GM12878 (cell line): ENCODE measurements at regions not wholly inside any gene's neighbourhood (a gene's known extent, or its start where the extent isn't known, plus 50 kb on each side); places are given as distances from the start of the nearest gene placed in this dataset.

Experiments used
- BRCA1 ChIP-seq: IDR thresholded peaks from 2 replicates; pipeline ENCODE4 v1.6.1; 2011; ENCODE audit warnings: low read depth, low read length, improper control_type of control experiment
- CREB1 ChIP-seq: IDR thresholded peaks from 2 replicates; pipeline ENCODE4 v1.6.1; 2012; ENCODE audit warnings: low read depth, mild to moderate bottlenecking, inconsistent platforms
- EZH2 ChIP-seq: IDR thresholded peaks from 2 replicates; pipeline ENCODE4 v1.6.1; 2012; ENCODE audit warnings: low read depth, mild to moderate bottlenecking, control low read depth, inconsistent platforms, low read length, borderline replicate concordance; ENCODE audit not compliant: control insufficient read depth
- HCFC1 ChIP-seq: fragments of 150-350 bp; IDR thresholded peaks from 2 replicates; pipeline ENCODE4 v1.6.1; 2014; ENCODE audit warnings: low read length
- NRF1 ChIP-seq: conservative IDR thresholded peaks from 2 replicates; pipeline ENCODE4 v1.6.1; 2011; ENCODE audit warnings: mild to moderate bottlenecking, low read depth, low read length, improper control_type of control experiment
- PML ChIP-seq: IDR thresholded peaks from 2 replicates; pipeline ENCODE4 v1.6.1; 2012; ENCODE audit warnings: low read length, inconsistent platforms
- POLR2A ChIP-seq: IDR thresholded peaks from 2 replicates; pipeline ENCODE4 v1.6.1; 2011; ENCODE audit warnings: low read depth, mild to moderate bottlenecking, low read length
- RAD21 ChIP-seq: IDR thresholded peaks from 2 replicates; pipeline ENCODE4 v1.6.1; 2011; ENCODE audit warnings: mild to moderate bottlenecking, low read depth, low read length, moderate library complexity; ENCODE audit not compliant: insufficient read depth
- TF ChIP-seq, protein P1 (sequence below): IDR thresholded peaks from 2 replicates; pipeline ENCODE4 v1.6.1; 2012; ENCODE audit warnings: low read length, inconsistent platforms
- TF ChIP-seq, protein P2 (sequence below), 3 experiments: IDR thresholded peaks in 2 of 3; conservative IDR thresholded peaks in 1 of 3; 2 replicates each; pipeline ENCODE4 v1.5.1; 2011; ENCODE audit warnings: low read depth in 3 of 3, low read length in 3 of 3, mild to moderate bottlenecking in 3 of 3, control low read depth in 2 of 3, moderate library complexity in 2 of 3, inconsistent platforms in 1 of 3, mixed read lengths in 1 of 3; ENCODE audit not compliant: control insufficient read depth in 2 of 3, insufficient read depth in 1 of 3; ENCODE audit errors: extremely low read depth in 1 of 3
- TF ChIP-seq, protein P3 (sequence below): fragments of 450-650 bp; IDR thresholded peaks from 2 replicates; pipeline ENCODE4 v1.6.1; 2016; ENCODE audit warnings: mild to moderate bottlenecking, moderate library complexity, borderline replicate concordance
- TF ChIP-seq, protein P4 (sequence below): IDR thresholded peaks from 2 replicates; pipeline ENCODE4 v1.6.1; 2012; ENCODE audit warnings: mild to moderate bottlenecking, low read depth, low read length

DNA sequence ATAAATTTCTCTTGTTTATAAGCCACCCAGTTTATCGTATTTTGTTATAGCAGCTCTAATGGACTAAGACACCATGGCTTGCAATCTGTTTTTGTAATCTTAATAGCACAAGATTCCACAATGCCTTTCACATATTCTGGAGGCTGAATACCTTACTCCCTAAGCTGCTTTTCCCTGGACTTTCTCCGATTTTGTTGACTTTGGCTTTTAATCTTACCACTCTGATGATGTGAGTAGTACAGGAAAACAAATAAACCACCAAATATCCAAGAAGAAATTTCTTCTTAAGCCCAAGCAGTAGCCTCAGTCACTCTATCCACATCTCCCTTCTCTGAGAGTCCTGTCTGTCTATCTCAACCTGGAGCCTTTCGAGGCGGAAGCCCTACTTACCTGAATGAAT is 838.6 kb downstream of the LTN1 start:
- TF ChIP-seq POLR2A: no peak
- no peak for TF ChIP-seq HCFC1
- TF ChIP-seq, protein P1, sequence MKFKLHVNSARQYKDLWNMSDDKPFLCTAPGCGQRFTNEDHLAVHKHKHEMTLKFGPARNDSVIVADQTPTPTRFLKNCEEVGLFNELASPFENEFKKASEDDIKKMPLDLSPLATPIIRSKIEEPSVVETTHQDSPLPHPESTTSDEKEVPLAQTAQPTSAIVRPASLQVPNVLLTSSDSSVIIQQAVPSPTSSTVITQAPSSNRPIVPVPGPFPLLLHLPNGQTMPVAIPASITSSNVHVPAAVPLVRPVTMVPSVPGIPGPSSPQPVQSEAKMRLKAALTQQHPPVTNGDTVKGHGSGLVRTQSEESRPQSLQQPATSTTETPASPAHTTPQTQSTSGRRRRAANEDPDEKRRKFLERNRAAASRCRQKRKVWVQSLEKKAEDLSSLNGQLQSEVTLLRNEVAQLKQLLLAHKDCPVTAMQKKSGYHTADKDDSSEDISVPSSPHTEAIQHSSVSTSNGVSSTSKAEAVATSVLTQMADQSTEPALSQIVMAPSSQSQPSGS: no peak
- TF ChIP-seq NRF1: no peak
- TF ChIP-seq, protein P2, sequence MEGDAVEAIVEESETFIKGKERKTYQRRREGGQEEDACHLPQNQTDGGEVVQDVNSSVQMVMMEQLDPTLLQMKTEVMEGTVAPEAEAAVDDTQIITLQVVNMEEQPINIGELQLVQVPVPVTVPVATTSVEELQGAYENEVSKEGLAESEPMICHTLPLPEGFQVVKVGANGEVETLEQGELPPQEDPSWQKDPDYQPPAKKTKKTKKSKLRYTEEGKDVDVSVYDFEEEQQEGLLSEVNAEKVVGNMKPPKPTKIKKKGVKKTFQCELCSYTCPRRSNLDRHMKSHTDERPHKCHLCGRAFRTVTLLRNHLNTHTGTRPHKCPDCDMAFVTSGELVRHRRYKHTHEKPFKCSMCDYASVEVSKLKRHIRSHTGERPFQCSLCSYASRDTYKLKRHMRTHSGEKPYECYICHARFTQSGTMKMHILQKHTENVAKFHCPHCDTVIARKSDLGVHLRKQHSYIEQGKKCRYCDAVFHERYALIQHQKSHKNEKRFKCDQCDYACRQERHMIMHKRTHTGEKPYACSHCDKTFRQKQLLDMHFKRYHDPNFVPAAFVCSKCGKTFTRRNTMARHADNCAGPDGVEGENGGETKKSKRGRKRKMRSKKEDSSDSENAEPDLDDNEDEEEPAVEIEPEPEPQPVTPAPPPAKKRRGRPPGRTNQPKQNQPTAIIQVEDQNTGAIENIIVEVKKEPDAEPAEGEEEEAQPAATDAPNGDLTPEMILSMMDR (IDR thresholded peaks at IDR 0.05 in 2 of 3, conservative IDR thresholded peaks at IDR 0.05 in 1 of 3; ENCODE audit: control insufficient read depth in 2 of 3, extremely low read depth in 1 of 3, insufficient read depth in 1 of 3, low read depth in 3 of 3, low read length in 3 of 3): no peak
- TF ChIP-seq BRCA1: no peak
- TF ChIP-seq, protein P3, sequence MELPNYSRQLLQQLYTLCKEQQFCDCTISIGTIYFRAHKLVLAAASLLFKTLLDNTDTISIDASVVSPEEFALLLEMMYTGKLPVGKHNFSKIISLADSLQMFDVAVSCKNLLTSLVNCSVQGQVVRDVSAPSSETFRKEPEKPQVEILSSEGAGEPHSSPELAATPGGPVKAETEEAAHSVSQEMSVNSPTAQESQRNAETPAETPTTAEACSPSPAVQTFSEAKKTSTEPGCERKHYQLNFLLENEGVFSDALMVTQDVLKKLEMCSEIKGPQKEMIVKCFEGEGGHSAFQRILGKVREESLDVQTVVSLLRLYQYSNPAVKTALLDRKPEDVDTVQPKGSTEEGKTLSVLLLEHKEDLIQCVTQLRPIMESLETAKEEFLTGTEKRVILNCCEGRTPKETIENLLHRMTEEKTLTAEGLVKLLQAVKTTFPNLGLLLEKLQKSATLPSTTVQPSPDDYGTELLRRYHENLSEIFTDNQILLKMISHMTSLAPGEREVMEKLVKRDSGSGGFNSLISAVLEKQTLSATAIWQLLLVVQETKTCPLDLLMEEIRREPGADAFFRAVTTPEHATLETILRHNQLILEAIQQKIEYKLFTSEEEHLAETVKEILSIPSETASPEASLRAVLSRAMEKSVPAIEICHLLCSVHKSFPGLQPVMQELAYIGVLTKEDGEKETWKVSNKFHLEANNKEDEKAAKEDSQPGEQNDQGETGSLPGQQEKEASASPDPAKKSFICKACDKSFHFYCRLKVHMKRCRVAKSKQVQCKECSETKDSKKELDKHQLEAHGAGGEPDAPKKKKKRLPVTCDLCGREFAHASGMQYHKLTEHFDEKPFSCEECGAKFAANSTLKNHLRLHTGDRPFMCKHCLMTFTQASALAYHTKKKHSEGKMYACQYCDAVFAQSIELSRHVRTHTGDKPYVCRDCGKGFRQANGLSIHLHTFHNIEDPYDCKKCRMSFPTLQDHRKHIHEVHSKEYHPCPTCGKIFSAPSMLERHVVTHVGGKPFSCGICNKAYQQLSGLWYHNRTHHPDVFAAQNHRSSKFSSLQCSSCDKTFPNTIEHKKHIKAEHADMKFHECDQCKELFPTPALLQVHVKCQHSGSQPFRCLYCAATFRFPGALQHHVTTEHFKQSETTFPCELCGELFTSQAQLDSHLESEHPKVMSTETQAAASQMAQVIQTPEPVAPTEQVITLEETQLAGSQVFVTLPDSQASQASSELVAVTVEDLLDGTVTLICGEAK: no peak
- TF ChIP-seq CREB1: no peak
- TF ChIP-seq PML: no peak
- no peak for TF ChIP-seq EZH2
- TF ChIP-seq, protein P4, sequence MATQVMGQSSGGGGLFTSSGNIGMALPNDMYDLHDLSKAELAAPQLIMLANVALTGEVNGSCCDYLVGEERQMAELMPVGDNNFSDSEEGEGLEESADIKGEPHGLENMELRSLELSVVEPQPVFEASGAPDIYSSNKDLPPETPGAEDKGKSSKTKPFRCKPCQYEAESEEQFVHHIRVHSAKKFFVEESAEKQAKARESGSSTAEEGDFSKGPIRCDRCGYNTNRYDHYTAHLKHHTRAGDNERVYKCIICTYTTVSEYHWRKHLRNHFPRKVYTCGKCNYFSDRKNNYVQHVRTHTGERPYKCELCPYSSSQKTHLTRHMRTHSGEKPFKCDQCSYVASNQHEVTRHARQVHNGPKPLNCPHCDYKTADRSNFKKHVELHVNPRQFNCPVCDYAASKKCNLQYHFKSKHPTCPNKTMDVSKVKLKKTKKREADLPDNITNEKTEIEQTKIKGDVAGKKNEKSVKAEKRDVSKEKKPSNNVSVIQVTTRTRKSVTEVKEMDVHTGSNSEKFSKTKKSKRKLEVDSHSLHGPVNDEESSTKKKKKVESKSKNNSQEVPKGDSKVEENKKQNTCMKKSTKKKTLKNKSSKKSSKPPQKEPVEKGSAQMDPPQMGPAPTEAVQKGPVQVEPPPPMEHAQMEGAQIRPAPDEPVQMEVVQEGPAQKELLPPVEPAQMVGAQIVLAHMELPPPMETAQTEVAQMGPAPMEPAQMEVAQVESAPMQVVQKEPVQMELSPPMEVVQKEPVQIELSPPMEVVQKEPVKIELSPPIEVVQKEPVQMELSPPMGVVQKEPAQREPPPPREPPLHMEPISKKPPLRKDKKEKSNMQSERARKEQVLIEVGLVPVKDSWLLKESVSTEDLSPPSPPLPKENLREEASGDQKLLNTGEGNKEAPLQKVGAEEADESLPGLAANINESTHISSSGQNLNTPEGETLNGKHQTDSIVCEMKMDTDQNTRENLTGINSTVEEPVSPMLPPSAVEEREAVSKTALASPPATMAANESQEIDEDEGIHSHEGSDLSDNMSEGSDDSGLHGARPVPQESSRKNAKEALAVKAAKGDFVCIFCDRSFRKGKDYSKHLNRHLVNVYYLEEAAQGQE: no peak
- TF ChIP-seq RAD21: no peak
